ENCODE measurements at regions not wholly inside any gene's neighbourhood (a gene's known extent, or its start where the extent isn't known, plus 50 kb on each side); places are given as distances from the start of the nearest gene placed in this dataset.
"Not testable (repeated sequence)": the region's sequence is repeated elsewhere in the genome, so short reads cannot be mapped to it uniquely, and the experiment has no call there.

GRCh38 chr15:20473465-20473864, 68.1 kb downstream of the GOLGA6L6 start:
- H3K4me1 ChIP-seq (ENCODE audit: control insufficient read depth, insufficient read depth, low read length, poor library complexity, severe bottlenecking); H3K36me3 Mint-ChIP-seq; H3K27ac Mint-ChIP-seq; DNase-seq; H3K9me3 Mint-ChIP-seq; H3K9me3 ChIP-seq (ENCODE audit: control insufficient read depth in 2 of 2, low read length in 2 of 2); H3K27me3 ChIP-seq (ENCODE audit: control insufficient read depth, insufficient read depth, low read length); H3K27ac ChIP-seq (ENCODE audit: insufficient read depth, low read length, poor library complexity, severe bottlenecking); H3K27me3 Mint-ChIP-seq; ATAC-seq (ENCODE audit: low read depth in 2 of 2); H3K4me3 ChIP-seq (ENCODE audit: low read depth, low read length); H3K36me3 ChIP-seq (ENCODE audit: control insufficient read depth, insufficient read depth, low read length); H3K4me1 Mint-ChIP-seq; H3K4me3 Mint-ChIP-seq: not testable (repeated sequence)

- not testable (repeated sequence) for H3K4me3 Mint-ChIP-seq; H3K27me3 ChIP-seq (ENCODE audit: control insufficient read depth, insufficient read depth, low read length); DNase-seq; ATAC-seq (ENCODE audit: low read depth in 2 of 2); H3K27ac Mint-ChIP-seq; H3K9me3 Mint-ChIP-seq; H3K4me3 ChIP-seq (ENCODE audit: low read depth, low read length); H3K27me3 Mint-ChIP-seq; H3K36me3 ChIP-seq (ENCODE audit: control insufficient read depth, insufficient read depth, low read length); H3K4me1 Mint-ChIP-seq; H3K9me3 ChIP-seq (ENCODE audit: control insufficient read depth in 2 of 2, low read length in 2 of 2); H3K4me1 ChIP-seq (ENCODE audit: control insufficient read depth, insufficient read depth, low read length, poor library complexity, severe bottlenecking); H3K36me3 Mint-ChIP-seq; H3K27ac ChIP-seq (ENCODE audit: insufficient read depth, low read length, poor library complexity, severe bottlenecking)
Observed at GRCh38 chr15:20472983-20473382, 68.6 kb downstream of the GOLGA6L6 start.

- H3K4me1 Mint-ChIP-seq; H3K4me3 ChIP-seq (ENCODE audit: low read depth, low read length); H3K27ac Mint-ChIP-seq; H3K36me3 ChIP-seq (ENCODE audit: control insufficient read depth, insufficient read depth, low read length); H3K4me1 ChIP-seq (ENCODE audit: control insufficient read depth, insufficient read depth, low read length, poor library complexity, severe bottlenecking); ATAC-seq (ENCODE audit: low read depth in 2 of 2); H3K4me3 Mint-ChIP-seq; H3K36me3 Mint-ChIP-seq; H3K9me3 Mint-ChIP-seq; DNase-seq; H3K27me3 ChIP-seq (ENCODE audit: control insufficient read depth, insufficient read depth, low read length); H3K27me3 Mint-ChIP-seq; H3K27ac ChIP-seq (ENCODE audit: insufficient read depth, low read length, poor library complexity, severe bottlenecking); H3K9me3 ChIP-seq (ENCODE audit: control insufficient read depth in 2 of 2, low read length in 2 of 2): not testable (repeated sequence)
Observed at GRCh38 chr15:20470810-20471209, 70.8 kb downstream of the GOLGA6L6 start.

GRCh38 chr15:20441138-20441537, 100.5 kb downstream of the GOLGA6L6 start:
- not testable (repeated sequence) for H3K36me3 ChIP-seq (ENCODE audit: control insufficient read depth, insufficient read depth, low read length); H3K4me1 Mint-ChIP-seq; H3K27ac ChIP-seq (ENCODE audit: insufficient read depth, low read length, poor library complexity, severe bottlenecking); H3K27ac Mint-ChIP-seq; DNase-seq; H3K4me3 ChIP-seq (ENCODE audit: low read depth, low read length); H3K27me3 ChIP-seq (ENCODE audit: control insufficient read depth, insufficient read depth, low read length); H3K27me3 Mint-ChIP-seq; H3K9me3 Mint-ChIP-seq; ATAC-seq (ENCODE audit: low read depth in 2 of 2); H3K4me3 Mint-ChIP-seq; H3K9me3 ChIP-seq (ENCODE audit: control insufficient read depth in 2 of 2, low read length in 2 of 2); H3K4me1 ChIP-seq (ENCODE audit: control insufficient read depth, insufficient read depth, low read length, poor library complexity, severe bottlenecking); H3K36me3 Mint-ChIP-seq

GRCh38 chr15:20440390-20440789, 101.2 kb downstream of the GOLGA6L6 start:
- not testable (repeated sequence) for H3K9me3 ChIP-seq (ENCODE audit: control insufficient read depth in 2 of 2, low read length in 2 of 2); H3K27me3 ChIP-seq (ENCODE audit: control insufficient read depth, insufficient read depth, low read length); DNase-seq; ATAC-seq (ENCODE audit: low read depth in 2 of 2); H3K36me3 ChIP-seq (ENCODE audit: control insufficient read depth, insufficient read depth, low read length); H3K27ac Mint-ChIP-seq; H3K27ac ChIP-seq (ENCODE audit: insufficient read depth, low read length, poor library complexity, severe bottlenecking); H3K4me1 ChIP-seq (ENCODE audit: control insufficient read depth, insufficient read depth, low read length, poor library complexity, severe bottlenecking); H3K4me3 ChIP-seq (ENCODE audit: low read depth, low read length); H3K4me1 Mint-ChIP-seq; H3K36me3 Mint-ChIP-seq; H3K9me3 Mint-ChIP-seq; H3K4me3 Mint-ChIP-seq; H3K27me3 Mint-ChIP-seq

- H3K36me3 Mint-ChIP-seq; ATAC-seq (ENCODE audit: low read depth in 2 of 2): not testable (repeated sequence)
Observed at GRCh38 chr15:20439111-20439510, 102.5 kb downstream of the GOLGA6L6 start.

GRCh38 chr15:20438255-20438654, 103.3 kb downstream of the GOLGA6L6 start:
- H3K27ac Mint-ChIP-seq; H3K9me3 Mint-ChIP-seq; H3K36me3 Mint-ChIP-seq; H3K27me3 ChIP-seq (ENCODE audit: control insufficient read depth, insufficient read depth, low read length); H3K4me1 ChIP-seq (ENCODE audit: control insufficient read depth, insufficient read depth, low read length, poor library complexity, severe bottlenecking); DNase-seq; H3K4me1 Mint-ChIP-seq; H3K27ac ChIP-seq (ENCODE audit: insufficient read depth, low read length, poor library complexity, severe bottlenecking); H3K4me3 Mint-ChIP-seq; ATAC-seq (ENCODE audit: low read depth in 2 of 2); H3K4me3 ChIP-seq (ENCODE audit: low read depth, low read length); H3K36me3 ChIP-seq (ENCODE audit: control insufficient read depth, insufficient read depth, low read length); H3K27me3 Mint-ChIP-seq; H3K9me3 ChIP-seq (ENCODE audit: control insufficient read depth in 2 of 2, low read length in 2 of 2): not testable (repeated sequence)

More at GRCh38 chr15:20439111-20439510, 102.5 kb downstream of the GOLGA6L6 start:
- H3K27ac Mint-ChIP-seq; H3K27me3 ChIP-seq (ENCODE audit: control insufficient read depth, insufficient read depth, low read length); H3K9me3 ChIP-seq (ENCODE audit: control insufficient read depth in 2 of 2, low read length in 2 of 2); DNase-seq; H3K9me3 Mint-ChIP-seq; H3K4me3 ChIP-seq (ENCODE audit: low read depth, low read length); H3K4me1 ChIP-seq (ENCODE audit: control insufficient read depth, insufficient read depth, low read length, poor library complexity, severe bottlenecking); H3K4me3 Mint-ChIP-seq; H3K27ac ChIP-seq (ENCODE audit: insufficient read depth, low read length, poor library complexity, severe bottlenecking); H3K36me3 ChIP-seq (ENCODE audit: control insufficient read depth, insufficient read depth, low read length); H3K4me1 Mint-ChIP-seq; H3K27me3 Mint-ChIP-seq: not testable (repeated sequence)

- not testable (repeated sequence) for H3K4me1 ChIP-seq (ENCODE audit: control insufficient read depth, insufficient read depth, low read length, poor library complexity, severe bottlenecking); H3K4me1 Mint-ChIP-seq; H3K4me3 Mint-ChIP-seq; H3K36me3 Mint-ChIP-seq; H3K27me3 Mint-ChIP-seq; ATAC-seq (ENCODE audit: low read depth in 2 of 2); H3K36me3 ChIP-seq (ENCODE audit: control insufficient read depth, insufficient read depth, low read length); DNase-seq; H3K4me3 ChIP-seq (ENCODE audit: low read depth, low read length); H3K27me3 ChIP-seq (ENCODE audit: control insufficient read depth, insufficient read depth, low read length); H3K9me3 ChIP-seq (ENCODE audit: control insufficient read depth in 2 of 2, low read length in 2 of 2); H3K27ac ChIP-seq (ENCODE audit: insufficient read depth, low read length, poor library complexity, severe bottlenecking); H3K27ac Mint-ChIP-seq; H3K9me3 Mint-ChIP-seq
Observed at GRCh38 chr15:20433468-20433867, 108.1 kb downstream of the GOLGA6L6 start.
